Stomach (tissue), 8 donors: ENCODE measurements at regions not wholly inside any gene's neighbourhood (a gene's known extent, or its start where the extent isn't known, plus 50 kb on each side); places are given as distances from the start of the nearest gene placed in this dataset.
"Not testable (repeated sequence)": the region's sequence is repeated elsewhere in the genome, so short reads cannot be mapped to it uniquely, and the experiment has no call there.

Source experiments
- DNase-seq, 2 donors: peaks; one replicate each; pipeline versions ENCODE4 v3.0.0 to v3.0.0-alpha.2; 2013 to 2019
- H3K27ac ChIP-seq, 5 donors: fragments of 200-600 bp in 4 of 5; sonication (generic) in 4 of 5; one replicate each; pipeline ENCODE4 v1.5.1; 2013 to 2019; ENCODE audit warnings: mild to moderate bottlenecking in 1 of 5, moderate library complexity in 1 of 5
- H3K27me3 ChIP-seq, 3 donors: fragments of 200-600 bp; sonication (generic); one replicate each; pipeline ENCODE4 v1.5.1; 2017 to 2019; ENCODE audit warnings: mixed run types in 1 of 3
- H3K36me3 ChIP-seq, 4 donors: fragments of 200-600 bp; sonication (generic); 1 replicate in 3 of 4; 2 replicates in 1 of 4; pipeline ENCODE4 v1.5.1; 2016 to 2019
- H3K4me1 ChIP-seq, 4 donors: fragments of 200-600 bp; sonication (generic); one replicate each; pipeline ENCODE4 v1.5.1; 2016 to 2019
- H3K4me3 ChIP-seq, 4 donors: fragments of 200-600 bp; sonication (generic) in 3 of 4; one replicate each; pipeline ENCODE4 v1.5.1; 2016 to 2019; ENCODE audit warnings: mild to moderate bottlenecking in 1 of 4
- H3K9me3 ChIP-seq, 4 donors: fragments of 200-600 bp; sonication (generic); one replicate each; pipeline ENCODE4 v1.5.1; 2016 to 2019
- EP300 ChIP-seq: sonication (generic); formaldehyde crosslinking; IDR thresholded peaks from one replicate; pipeline ENCODE4 v1.6.1; 2017; ENCODE audit warnings: antibody characterized with exemption
- POLR2A ChIP-seq, 4 donors: fragments of 450-650 bp; IDR thresholded peaks; one replicate each; pipeline ENCODE4 v1.6.1; 2016; ENCODE audit warnings: antibody characterized with exemption in 4 of 4, control low read depth in 2 of 4, mild to moderate bottlenecking in 1 of 4, moderate library complexity in 1 of 4
- POLR2AphosphoS5 ChIP-seq, 3 donors: sonication (generic); formaldehyde crosslinking; IDR thresholded peaks; one replicate each; pipeline ENCODE4 v1.6.1; 2016; ENCODE audit warnings: antibody characterized with exemption in 3 of 3
- WGBS, 5 donors: extraction: QIAGEN DNeasy Blood & Tissue Kit in 3 of 5; methylation state at CpG; one replicate each; pipeline versions ENCODE4 v1.1.5 to v1.1.7; 2013 to 2018; 5-methylcytosine and 5-hydroxymethylcytosine counted together
- intact Hi-C: fragments of 100-400 bp; cut with DNase I; formaldehyde crosslinking; loops from one replicate; pipeline ENCODE4 v1.15.1; 2023; ENCODE audit warnings: low total_unique reads
- TF ChIP-seq, protein P1 (sequence below), 7 experiments: fragments of 450-650 bp in 4 of 7; fragments of 200-600 bp in 3 of 7; sonication (generic) in 3 of 7; IDR thresholded peaks; one replicate each; pipeline ENCODE4 v1.5.1; 2016 to 2019; ENCODE audit warnings: antibody characterized with exemption in 7 of 7, control low read depth in 2 of 7, mild to moderate bottlenecking in 1 of 7
- donor health status: healthy with polysubstance abuse.
- donor health status: Bipolar disorder and iron deficiency.
- donor health status: healthy.

DNA sequence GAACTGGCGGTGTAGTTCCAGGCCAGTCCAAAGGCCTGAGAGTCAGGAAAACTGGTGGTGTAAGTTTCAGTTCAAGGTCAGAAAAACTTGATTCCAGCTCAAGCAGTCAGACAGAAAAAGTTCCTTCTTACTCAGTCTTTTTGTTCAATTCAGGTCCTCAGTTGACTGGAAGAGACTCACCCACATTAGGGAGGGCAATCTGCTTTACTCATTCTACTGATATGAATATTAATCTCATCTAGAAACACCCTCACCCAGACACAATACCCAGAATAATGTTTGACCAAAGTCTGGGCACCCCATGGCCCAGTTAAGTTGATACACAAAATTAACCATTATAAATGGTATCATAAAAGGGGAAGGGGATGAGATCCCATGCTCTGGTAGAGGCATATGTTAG is 50.1 kb upstream of the LTA4H start:
- H3K27me3 ChIP-seq = no peaks in the 10 kb centered on the region
- H3K4me3 ChIP-seq = no peak overlapping the region
- DNase-seq = no peak
- intact Hi-C loops = no loop called here
- H3K27ac ChIP-seq = no peak overlapping the region
- no peaks in the 10 kb centered on the region for H3K36me3 ChIP-seq
- TF ChIP-seq POLR2A (IDR thresholded peaks at IDR 0.05) (no peak), POLR2AphosphoS5 (IDR thresholded peaks at IDR 0.05) (no peak), EP300 (no peak)
- TF ChIP-seq, protein P1, sequence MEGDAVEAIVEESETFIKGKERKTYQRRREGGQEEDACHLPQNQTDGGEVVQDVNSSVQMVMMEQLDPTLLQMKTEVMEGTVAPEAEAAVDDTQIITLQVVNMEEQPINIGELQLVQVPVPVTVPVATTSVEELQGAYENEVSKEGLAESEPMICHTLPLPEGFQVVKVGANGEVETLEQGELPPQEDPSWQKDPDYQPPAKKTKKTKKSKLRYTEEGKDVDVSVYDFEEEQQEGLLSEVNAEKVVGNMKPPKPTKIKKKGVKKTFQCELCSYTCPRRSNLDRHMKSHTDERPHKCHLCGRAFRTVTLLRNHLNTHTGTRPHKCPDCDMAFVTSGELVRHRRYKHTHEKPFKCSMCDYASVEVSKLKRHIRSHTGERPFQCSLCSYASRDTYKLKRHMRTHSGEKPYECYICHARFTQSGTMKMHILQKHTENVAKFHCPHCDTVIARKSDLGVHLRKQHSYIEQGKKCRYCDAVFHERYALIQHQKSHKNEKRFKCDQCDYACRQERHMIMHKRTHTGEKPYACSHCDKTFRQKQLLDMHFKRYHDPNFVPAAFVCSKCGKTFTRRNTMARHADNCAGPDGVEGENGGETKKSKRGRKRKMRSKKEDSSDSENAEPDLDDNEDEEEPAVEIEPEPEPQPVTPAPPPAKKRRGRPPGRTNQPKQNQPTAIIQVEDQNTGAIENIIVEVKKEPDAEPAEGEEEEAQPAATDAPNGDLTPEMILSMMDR (IDR thresholded peaks at IDR 0.05) = no peak
- 93 to 100% (median 98%) methylated on average over 1 of the region's 1 CpG for WGBS, 5 donors
- H3K4me1 ChIP-seq = no peaks in the 10 kb centered on the region
- H3K9me3 ChIP-seq = no peaks in the 10 kb centered on the region

DNA sequence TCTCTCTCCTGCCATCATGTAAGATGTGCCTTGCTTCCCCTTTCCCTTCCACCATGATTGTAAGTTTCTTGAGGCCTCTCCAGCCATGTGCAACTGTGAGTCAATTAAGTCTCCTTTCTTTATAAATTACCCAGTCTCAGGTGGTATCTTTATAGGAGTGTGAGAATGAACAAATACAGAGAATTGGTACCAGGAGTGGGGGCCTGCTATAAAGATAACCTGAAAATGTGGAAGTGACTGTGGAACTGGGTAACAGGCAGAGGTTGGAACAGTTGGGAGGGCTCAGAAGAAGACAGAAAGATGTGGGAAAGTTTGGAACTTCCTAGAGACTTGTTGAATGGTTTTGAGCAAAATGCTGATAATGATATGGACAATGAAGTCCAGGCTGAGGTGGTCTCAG is 50.8 kb upstream of the LTA4H start:
- H3K36me3 ChIP-seq, H3K9me3 ChIP-seq, H3K27ac ChIP-seq, H3K27me3 ChIP-seq, intact Hi-C loops, H3K4me1 ChIP-seq, DNase-seq, H3K4me3 ChIP-seq: not testable (repeated sequence)

DNA sequence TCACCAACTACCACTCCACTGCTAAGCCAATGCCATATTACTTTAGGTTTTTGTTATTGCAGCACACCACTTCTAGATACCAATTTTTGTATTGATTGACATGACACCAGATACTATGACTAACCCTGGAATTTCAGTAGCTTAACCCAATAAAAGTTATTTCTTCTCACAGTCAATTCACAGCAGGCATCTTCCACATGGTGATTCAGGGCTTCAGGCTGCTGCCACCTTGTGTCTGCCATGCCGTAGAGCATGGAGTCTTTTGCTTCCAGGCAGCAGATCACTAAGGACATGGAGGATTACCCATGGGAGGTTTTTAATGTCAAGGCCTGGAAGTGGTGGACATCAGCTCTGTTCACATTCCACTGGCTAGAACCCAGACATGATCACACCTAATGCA is 56.4 kb upstream of the LTA4H start:
- TF ChIP-seq, protein P1 (IDR thresholded peaks at IDR 0.05) = no peak
- TF ChIP-seq POLR2A (IDR thresholded peaks at IDR 0.05) (no peak), POLR2AphosphoS5 (IDR thresholded peaks at IDR 0.05) (no peak), EP300 (no peak)
- intact Hi-C loops = no loop called here
- WGBS, 5 donors = 83 to 100% (median 87%) methylated on average over 1 of the region's 1 CpG
- no peak overlapping the region for H3K27ac ChIP-seq
- no peak for DNase-seq
- no peak overlapping the region for H3K4me3 ChIP-seq
- H3K27me3 ChIP-seq = no peaks in the 10 kb centered on the region
- peaks cover 0 to 14% (median 6%) of the 10 kb centered on the region in 4 donors for H3K4me1 ChIP-seq
- H3K36me3 ChIP-seq = no peaks in the 10 kb centered on the region
- H3K9me3 ChIP-seq = no peaks in the 10 kb centered on the region

DNA sequence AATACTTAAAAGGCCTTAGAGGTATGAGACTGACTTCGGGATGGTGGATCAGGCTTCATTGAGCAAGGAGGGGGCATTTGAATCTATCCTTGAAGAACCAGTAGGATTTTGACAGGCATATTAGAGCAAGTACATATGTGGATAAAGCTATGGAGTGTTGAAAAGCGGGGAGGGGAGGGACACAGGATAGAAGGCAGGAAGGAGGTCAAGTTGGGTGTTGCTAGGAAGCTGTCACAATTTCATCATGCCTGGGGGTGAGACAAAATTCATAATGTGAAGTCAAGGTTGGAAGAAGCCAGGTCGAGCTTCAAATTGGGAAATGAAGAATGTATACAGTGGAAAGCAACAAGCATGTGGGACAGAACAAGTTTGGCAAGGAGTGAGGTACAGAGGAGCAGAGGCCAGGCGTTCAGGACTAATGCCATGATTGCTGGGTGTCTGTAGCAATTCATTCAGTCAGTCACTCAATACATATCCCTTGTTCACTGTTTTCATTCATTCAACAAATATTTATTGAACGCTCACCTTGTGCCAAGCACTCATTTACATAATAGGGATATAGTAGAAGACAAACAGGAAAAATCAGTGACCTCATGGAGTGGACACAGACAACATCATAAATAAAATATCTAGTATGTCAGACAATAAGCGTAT is 58.3 kb upstream of the LTA4H start:
- intact Hi-C loops = no loop called here
- DNase-seq = no peak
- H3K4me3 ChIP-seq = no peak overlapping the region
- H3K9me3 ChIP-seq = no peaks in the 10 kb centered on the region
- H3K36me3 ChIP-seq = no peaks in the 10 kb centered on the region
- H3K4me1 ChIP-seq = peaks cover 0 to 14% (median 6%) of the 10 kb centered on the region in 4 donors
- no peaks in the 10 kb centered on the region for H3K27me3 ChIP-seq
- TF ChIP-seq EP300 (no peak), POLR2A (IDR thresholded peaks at IDR 0.05) (no peak), POLR2AphosphoS5 (IDR thresholded peaks at IDR 0.05) (no peak)
- TF ChIP-seq, protein P1 (IDR thresholded peaks at IDR 0.05) = no peak
- peak overlapping the region in 2 of 5 donors; percentile 3 to 21 for H3K27ac ChIP-seq
- 53 to 64% (median 61%) methylated on average over 6 of the region's 6 CpGs for whole genome bisulfite sequencing, 5 donors

DNA sequence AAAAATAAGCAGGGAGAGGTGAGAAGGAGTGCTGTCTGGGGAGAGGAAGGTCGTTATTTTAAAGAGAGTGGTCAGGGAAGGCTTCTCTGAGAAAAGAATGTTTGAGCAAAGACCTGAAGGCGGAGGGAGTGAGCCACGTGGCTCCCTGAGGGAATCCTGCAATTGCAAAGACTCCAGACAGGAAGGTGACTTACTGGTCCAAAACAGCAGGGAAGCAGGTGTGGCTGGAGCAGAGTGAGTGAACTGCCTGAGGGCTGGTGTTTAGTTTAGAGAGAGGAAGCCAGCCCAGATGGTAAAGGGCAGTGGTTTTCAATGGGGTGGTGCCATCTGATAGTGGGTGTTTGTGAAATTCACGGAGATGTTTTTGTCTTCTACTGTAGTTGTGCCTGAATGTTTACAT is 58.8 kb upstream of the LTA4H start:
- Histone ChIP-seq H3K9me3 (no peaks in the 10 kb centered on the region), H3K4me1 (peaks cover 0 to 14% (median 6%) of the 10 kb centered on the region in 4 donors), H3K36me3 (no peaks in the 10 kb centered on the region), H3K27ac (peak overlapping the region in 2 of 5 donors; percentile 3 to 33), H3K4me3 (no peak overlapping the region), H3K27me3 (no peaks in the 10 kb centered on the region)
- peak; percentile 45 for DNase-seq
- WGBS, 5 donors = 7 to 32% (median 23%) methylated on average over 4 of the region's 4 CpGs
- TF ChIP-seq EP300 (no peak), POLR2AphosphoS5 (IDR thresholded peaks at IDR 0.05) (no peak), POLR2A (IDR thresholded peaks at IDR 0.05) (no peak)
- TF ChIP-seq, protein P1 (IDR thresholded peaks at IDR 0.05) = no peak
- intact Hi-C loops = no loop called here
